Upper lobe of left lung (tissue), 6 donors: ENCODE measurements at regions not wholly inside any gene's neighbourhood (a gene's known extent, or its start where the extent isn't known, plus 50 kb on each side); places are given as distances from the start of the nearest gene placed in this dataset.
"Not testable (repeated sequence)": the region's sequence is repeated elsewhere in the genome, so short reads cannot be mapped to it uniquely, and the experiment has no call there.

Experiments used
- ATAC-seq, 2 donors: fragments of 200-7000 bp; cut with Tn5 transposase; one replicate each; pipeline ENCODE4 v1.9.1; 2022; ENCODE audit warnings: mild to moderate bottlenecking in 2 of 2, moderate library complexity in 2 of 2; ENCODE audit not compliant: low FRiP score in 2 of 2
- DNase-seq, 2 donors: peaks; one replicate each; pipeline ENCODE4 v3.0.0-alpha.2; 2019 to 2020
- H3K27ac ChIP-seq, 4 donors: fragments of 200-600 bp; sonication (generic); one replicate each; pipeline ENCODE4 v1.5.1; 2016 to 2019
- H3K27me3 ChIP-seq, 4 donors: fragments of 200-600 bp; sonication (generic); one replicate each; pipeline ENCODE4 v1.5.1; 2017 to 2019
- H3K36me3 ChIP-seq, 4 donors: fragments of 200-600 bp; sonication (generic); one replicate each; pipeline ENCODE4 v1.5.1; 2016 to 2019
- H3K4me1 ChIP-seq, 4 donors: fragments of 200-600 bp; sonication (generic); one replicate each; pipeline ENCODE4 v1.5.1; 2018 to 2019
- H3K4me3 ChIP-seq, 4 donors: fragments of 200-600 bp; sonication (generic); one replicate each; pipeline ENCODE4 v1.5.1; 2017 to 2019; ENCODE audit warnings: mild to moderate bottlenecking in 2 of 4, moderate library complexity in 1 of 4
- H3K9me3 ChIP-seq, 4 donors: fragments of 200-600 bp; sonication (generic); one replicate each; pipeline ENCODE4 v1.5.1; 2018 to 2019
- CTCF ChIP-seq, 6 experiments: fragments of 450-650 bp in 4 of 6; fragments of 200-600 bp in 2 of 6; sonication (generic) in 2 of 6; IDR thresholded peaks; one replicate each; pipeline ENCODE4 v1.5.1; 2016 to 2019; ENCODE audit warnings: antibody characterized with exemption in 6 of 6
- EP300 ChIP-seq, 4 donors: sonication (generic); formaldehyde crosslinking; IDR thresholded peaks; one replicate each; pipeline ENCODE4 v1.5.1; 2017; ENCODE audit warnings: antibody characterized with exemption in 4 of 4, control low read depth in 2 of 4
- POLR2A ChIP-seq, 4 donors: fragments of 450-650 bp; IDR thresholded peaks; one replicate each; pipeline ENCODE4 v1.5.1; 2016 to 2017; ENCODE audit warnings: antibody characterized with exemption in 4 of 4, mild to moderate bottlenecking in 2 of 4
- POLR2AphosphoS5 ChIP-seq, 2 donors: sonication (generic); formaldehyde crosslinking; IDR thresholded peaks; one replicate each; pipeline ENCODE4 v1.5.1; 2017; ENCODE audit warnings: antibody characterized with exemption in 2 of 2
- WGBS, 2 donors: methylation state at CpG; one replicate each; pipeline ENCODE4 v1.1.5; 2017 to 2018; 5-methylcytosine and 5-hydroxymethylcytosine counted together
- donor health status: DM: no; HTN: no; CAD: no; lungs with moderate emphysema.
- donor health status: DM: no; HTN: yes; CAD: no; lungs with severe emphysema.

GRCh38 chr11:96736601-96737000, 346.8 kb downstream of the JRKL start:
- no peaks in the 10 kb centered on the region for H3K36me3 ChIP-seq
- WGBS, 2 donors: 30 to 54% methylated on average over 1 of the region's 1 CpG
- no peaks in the 10 kb centered on the region for H3K9me3 ChIP-seq
- DNase-seq: no peak
- TF ChIP-seq POLR2AphosphoS5 (IDR thresholded peaks at IDR 0.05) (no peak), POLR2A (IDR thresholded peaks at IDR 0.05) (no peak), EP300 (IDR thresholded peaks at IDR 0.05) (no peak), CTCF (IDR thresholded peaks at IDR 0.05) (no peak)
- no peak overlapping the region for H3K27ac ChIP-seq
- no peaks in the 10 kb centered on the region for H3K4me1 ChIP-seq
- no peak overlapping the region for H3K4me3 ChIP-seq
- no peak for ATAC-seq
- no peaks in the 10 kb centered on the region for H3K27me3 ChIP-seq

- peak in 1 of 2 donors; percentile 11 for ATAC-seq
- Histone ChIP-seq H3K4me3 (no peak overlapping the region), H3K27me3 (no peaks in the 10 kb centered on the region), H3K4me1 (no peaks in the 10 kb centered on the region), H3K9me3 (no peaks in the 10 kb centered on the region), H3K27ac (no peak overlapping the region), H3K36me3 (no peaks in the 10 kb centered on the region)
- no peak for DNase-seq
- TF ChIP-seq CTCF (IDR thresholded peaks at IDR 0.05) (no peak), POLR2AphosphoS5 (IDR thresholded peaks at IDR 0.05) (no peak), EP300 (IDR thresholded peaks at IDR 0.05) (no peak), POLR2A (IDR thresholded peaks at IDR 0.05) (no peak)
- WGBS, 2 donors: 93 to 100% methylated on average over 2 to 3 of the region's 3 CpGs
These were observed 348.5 kb downstream of the JRKL start for GRCh38 chr11:96738311-96738710.

- WGBS, 2 donors: 88 to 89% methylated on average over 5 of the region's 5 CpGs
- H3K27ac ChIP-seq: no peak overlapping the region
- DNase-seq (no peak), ATAC-seq (no peak)
- H3K27me3 ChIP-seq: no peaks in the 10 kb centered on the region
- no peaks in the 10 kb centered on the region for H3K4me1 ChIP-seq
- H3K36me3 ChIP-seq: no peaks in the 10 kb centered on the region
- H3K4me3 ChIP-seq: no peak overlapping the region
- H3K9me3 ChIP-seq: no peaks in the 10 kb centered on the region
- TF ChIP-seq EP300 (IDR thresholded peaks at IDR 0.05) (no peak), CTCF (IDR thresholded peaks at IDR 0.05) (no peak), POLR2AphosphoS5 (IDR thresholded peaks at IDR 0.05) (no peak), POLR2A (IDR thresholded peaks at IDR 0.05) (no peak)
These were observed 351.3 kb downstream of the JRKL start for GRCh38 chr11:96741068-96741467.

- Histone ChIP-seq H3K4me1 (peaks cover 0 to 7% (median 0%) of the 10 kb centered on the region in 4 donors), H3K36me3 (no peaks in the 10 kb centered on the region), H3K27ac (no peak overlapping the region), H3K9me3 (no peaks in the 10 kb centered on the region), H3K27me3 (no peaks in the 10 kb centered on the region), H3K4me3 (no peak overlapping the region)
- no peak for DNase-seq
- WGBS, 2 donors: 0 to 69% methylated on average over 1 of the region's 1 CpG
- no peak for ATAC-seq
- TF ChIP-seq EP300 (IDR thresholded peaks at IDR 0.05) (no peak), POLR2A (IDR thresholded peaks at IDR 0.05) (no peak)
These were observed 354.9 kb downstream of the JRKL start for GRCh38 chr11:96744697-96745096.

GRCh38 chr11:96748639-96749370, 359.0 kb downstream of the JRKL start:
- ATAC-seq (peak in 1 of 2 donors; percentile 29), DNase-seq (no peak)
- Histone ChIP-seq H3K27me3 (no peaks in the 10 kb centered on the region), H3K36me3 (no peaks in the 10 kb centered on the region), H3K9me3 (no peaks in the 10 kb centered on the region), H3K4me3 (no peak overlapping the region), H3K4me1 (peaks cover 0 to 7% (median 0%) of the 10 kb centered on the region in 4 donors), H3K27ac (no peak overlapping the region)
- TF ChIP-seq POLR2A (IDR thresholded peaks at IDR 0.05): no peak
- no peak for TF ChIP-seq CTCF (IDR thresholded peaks at IDR 0.05)
- TF ChIP-seq POLR2AphosphoS5 (IDR thresholded peaks at IDR 0.05): no peak
- no peak for TF ChIP-seq EP300 (IDR thresholded peaks at IDR 0.05)
- WGBS, 2 donors: 71 to 78% methylated on average over 2 of the region's 2 CpGs

GRCh38 chr11:96751807-96752206, 362.0 kb downstream of the JRKL start:
- WGBS, 2 donors: 96 to 98% methylated on average over 2 of the region's 2 CpGs
- DNase-seq, H3K9me3 ChIP-seq, H3K4me3 ChIP-seq, H3K4me1 ChIP-seq, H3K36me3 ChIP-seq, H3K27me3 ChIP-seq, ATAC-seq, H3K27ac ChIP-seq: not testable (repeated sequence)
